Memory B cell (primary cell): ENCODE measurements at regions not wholly inside any gene's neighbourhood (a gene's known extent, or its start where the extent isn't known, plus 50 kb on each side); places are given as distances from the start of the nearest gene placed in this dataset.
A peak's percentile ranks its signal among the peaks of the same experiment; 100 is the strongest.
"Not testable (repeated sequence)": the region's sequence is repeated elsewhere in the genome, so short reads cannot be mapped to it uniquely, and the experiment has no call there.

Experiments used
- ATAC-seq: fragments of 150-1000 bp; cut with Tn5 transposase; 2 replicates; pipeline ENCODE4 v1.10.0; 2021; ENCODE audit warnings: low read depth, mild to moderate bottlenecking, moderate library complexity
- DNase-seq, 2 donors: peaks; one replicate each; pipeline ENCODE4 v3.0.0; 2022; ENCODE audit warnings: low spot score in 2 of 2
- H3K27ac Mint-ChIP-seq: one replicate; pipeline ENCODE4 v1.8.0; 2022; ENCODE audit warnings: mild to moderate bottlenecking, moderate library complexity, mixed read lengths
- H3K27me3 Mint-ChIP-seq: one replicate; pipeline ENCODE4 v1.8.0; 2022; ENCODE audit warnings: mixed read lengths
- H3K36me3 Mint-ChIP-seq: one replicate; pipeline ENCODE4 v1.8.0; 2022; ENCODE audit warnings: mild to moderate bottlenecking, mixed read lengths
- H3K4me1 Mint-ChIP-seq: one replicate; pipeline ENCODE4 v1.8.0; 2022; ENCODE audit warnings: mixed read lengths
- H3K4me3 Mint-ChIP-seq: one replicate; pipeline ENCODE4 v1.8.0; 2022; ENCODE audit warnings: mild to moderate bottlenecking, moderate library complexity, mixed read lengths
- H3K9me3 Mint-ChIP-seq: one replicate; pipeline ENCODE4 v1.8.0; 2022; ENCODE audit warnings: mixed read lengths

- DNase-seq, ATAC-seq, H3K4me1 Mint-ChIP-seq, H3K36me3 Mint-ChIP-seq, H3K27ac Mint-ChIP-seq, H3K4me3 Mint-ChIP-seq, H3K27me3 Mint-ChIP-seq, H3K9me3 Mint-ChIP-seq: not testable (repeated sequence)
These were observed 102.8 kb downstream of the POTEB start for GRCh38 chr15:21774760-21775159.

- not testable (repeated sequence) for H3K27me3 Mint-ChIP-seq, DNase-seq, H3K4me3 Mint-ChIP-seq, H3K9me3 Mint-ChIP-seq, ATAC-seq, H3K27ac Mint-ChIP-seq, H3K36me3 Mint-ChIP-seq, H3K4me1 Mint-ChIP-seq
These were observed 111.0 kb downstream of the POTEB start for GRCh38 chr15:21766524-21766923.

GRCh38 chr15:21763756-21764155 lies 113.8 kb downstream of the POTEB start:
- not testable (repeated sequence) for ATAC-seq, DNase-seq, H3K27ac Mint-ChIP-seq, H3K4me3 Mint-ChIP-seq, H3K36me3 Mint-ChIP-seq, H3K27me3 Mint-ChIP-seq, H3K4me1 Mint-ChIP-seq, H3K9me3 Mint-ChIP-seq

- not testable (repeated sequence) for ATAC-seq, H3K4me3 Mint-ChIP-seq, H3K27ac Mint-ChIP-seq, H3K36me3 Mint-ChIP-seq, DNase-seq, H3K9me3 Mint-ChIP-seq, H3K27me3 Mint-ChIP-seq, H3K4me1 Mint-ChIP-seq
These were observed 117.1 kb downstream of the POTEB start for GRCh38 chr15:21760250-21761023.

- ATAC-seq, H3K27me3 Mint-ChIP-seq, H3K4me3 Mint-ChIP-seq, H3K9me3 Mint-ChIP-seq, DNase-seq, H3K36me3 Mint-ChIP-seq, H3K4me1 Mint-ChIP-seq, H3K27ac Mint-ChIP-seq: not testable (repeated sequence)
These were observed 118.0 kb downstream of the POTEB start for GRCh38 chr15:21759401-21760165.

GRCh38 chr15:21753838-21754237 lies 123.7 kb downstream of the POTEB start:
- not testable (repeated sequence) for H3K27me3 Mint-ChIP-seq, H3K36me3 Mint-ChIP-seq, H3K27ac Mint-ChIP-seq, H3K4me1 Mint-ChIP-seq, H3K4me3 Mint-ChIP-seq, H3K9me3 Mint-ChIP-seq, ATAC-seq, DNase-seq

GRCh38 chr15:21752124-21752957 lies 125.2 kb downstream of the POTEB start:
- not testable (repeated sequence) for H3K27ac Mint-ChIP-seq, H3K9me3 Mint-ChIP-seq, H3K36me3 Mint-ChIP-seq, H3K4me1 Mint-ChIP-seq, DNase-seq, ATAC-seq, H3K4me3 Mint-ChIP-seq, H3K27me3 Mint-ChIP-seq

GRCh38 chr15:21749173-21749572 lies 128.4 kb downstream of the POTEB start:
- H3K9me3 Mint-ChIP-seq, H3K4me1 Mint-ChIP-seq, H3K27ac Mint-ChIP-seq, H3K27me3 Mint-ChIP-seq, H3K36me3 Mint-ChIP-seq, DNase-seq, H3K4me3 Mint-ChIP-seq, ATAC-seq: not testable (repeated sequence)

GRCh38 chr15:21744245-21744915 lies 133.2 kb downstream of the POTEB start:
- not testable (repeated sequence) for DNase-seq, H3K4me1 Mint-ChIP-seq, H3K9me3 Mint-ChIP-seq, H3K27me3 Mint-ChIP-seq, H3K4me3 Mint-ChIP-seq, ATAC-seq, H3K36me3 Mint-ChIP-seq, H3K27ac Mint-ChIP-seq

- not testable (repeated sequence) for H3K4me3 Mint-ChIP-seq, H3K36me3 Mint-ChIP-seq
- ATAC-seq = peak; percentile 69
These were observed 135.5 kb downstream of the POTEB start for GRCh38 chr15:21742067-21742466.

GRCh38 chr15:21738003-21738402 lies 139.5 kb downstream of the POTEB start:
- H3K9me3 Mint-ChIP-seq, DNase-seq, H3K36me3 Mint-ChIP-seq, H3K4me3 Mint-ChIP-seq, H3K4me1 Mint-ChIP-seq, H3K27ac Mint-ChIP-seq, ATAC-seq, H3K27me3 Mint-ChIP-seq: not testable (repeated sequence)

More at GRCh38 chr15:21742067-21742466, 135.5 kb downstream of the POTEB start:
- not testable (repeated sequence) for H3K27me3 Mint-ChIP-seq, H3K27ac Mint-ChIP-seq, H3K4me1 Mint-ChIP-seq, DNase-seq, H3K9me3 Mint-ChIP-seq

- not testable (repeated sequence) for DNase-seq, H3K9me3 Mint-ChIP-seq, H3K27me3 Mint-ChIP-seq, ATAC-seq, H3K27ac Mint-ChIP-seq, H3K4me1 Mint-ChIP-seq, H3K4me3 Mint-ChIP-seq, H3K36me3 Mint-ChIP-seq
These were observed 141.1 kb downstream of the POTEB start for GRCh38 chr15:21736443-21736842.

- peak; percentile 50 for ATAC-seq
- H3K4me3 Mint-ChIP-seq, H3K4me1 Mint-ChIP-seq, H3K27me3 Mint-ChIP-seq, H3K36me3 Mint-ChIP-seq, DNase-seq, H3K27ac Mint-ChIP-seq, H3K9me3 Mint-ChIP-seq: not testable (repeated sequence)
These were observed 141.7 kb downstream of the POTEB start for GRCh38 chr15:21735837-21736236.

- not testable (repeated sequence) for H3K4me1 Mint-ChIP-seq, DNase-seq, H3K27me3 Mint-ChIP-seq, H3K36me3 Mint-ChIP-seq, H3K9me3 Mint-ChIP-seq, H3K4me3 Mint-ChIP-seq, H3K27ac Mint-ChIP-seq
- ATAC-seq = peak; percentile 43
These were observed 142.2 kb downstream of the POTEB start for GRCh38 chr15:21735368-21735767.
